Activated T-helper 17 cell treated with anti-CD3 and anti-CD28 coated beads, Interleukin-2, amount 50 U/mL, for 72 hours (primary cell): ENCODE measurements at regions not wholly inside any gene's neighbourhood (a gene's known extent, or its start where the extent isn't known, plus 50 kb on each side); places are given as distances from the start of the nearest gene placed in this dataset.
"Not testable (repeated sequence)": the region's sequence is repeated elsewhere in the genome, so short reads cannot be mapped to it uniquely, and the experiment has no call there.

ENCODE experiments used
- ATAC-seq: fragments of 150-1000 bp; cut with Tn5 transposase; replicated peaks from 2 replicates; pipeline ENCODE4 v1.10.0; 2021; ENCODE audit warnings: mild to moderate bottlenecking, moderate library complexity
- H3K27ac Mint-ChIP-seq: one replicate; pipeline ENCODE4 v1.8.0; 2022; ENCODE audit warnings: mixed read lengths
- H3K27me3 Mint-ChIP-seq: one replicate; pipeline ENCODE4 v1.8.0; 2022; ENCODE audit warnings: mixed read lengths
- H3K36me3 Mint-ChIP-seq: one replicate; pipeline ENCODE4 v1.8.0; 2022; ENCODE audit warnings: low read depth, mild to moderate bottlenecking, mixed read lengths
- H3K4me1 Mint-ChIP-seq: one replicate; pipeline ENCODE4 v1.8.0; 2022; ENCODE audit warnings: mixed read lengths
- H3K4me3 Mint-ChIP-seq: one replicate; pipeline ENCODE4 v1.8.0; 2022; ENCODE audit warnings: mild to moderate bottlenecking, mixed read lengths
- H3K9me3 Mint-ChIP-seq: one replicate; pipeline ENCODE4 v1.8.0; 2022; ENCODE audit warnings: mixed read lengths

- ATAC-seq = peak; percentile 52
- Mint-ChIP-seq H3K36me3 (no peaks in the 10 kb centered on the region), H3K27ac (no peak overlapping the region), H3K4me3 (no peak overlapping the region), H3K9me3 (no peaks in the 10 kb centered on the region), H3K4me1 (no peaks in the 10 kb centered on the region), H3K27me3 (peaks cover 11% of the 10 kb centered on the region)
Measured at GRCh38 chr17:77558846-77559626, 399.5 kb upstream of the TNRC6C start.

GRCh38 chr17:77560381-77560780, 398.1 kb upstream of the TNRC6C start:
- H3K27ac Mint-ChIP-seq = no peak overlapping the region
- no peak for ATAC-seq
- no peaks in the 10 kb centered on the region for H3K36me3 Mint-ChIP-seq
- no peaks in the 10 kb centered on the region for H3K4me1 Mint-ChIP-seq
- H3K27me3 Mint-ChIP-seq = peaks cover 11% of the 10 kb centered on the region
- H3K9me3 Mint-ChIP-seq = no peaks in the 10 kb centered on the region
- H3K4me3 Mint-ChIP-seq = no peak overlapping the region

DNA sequence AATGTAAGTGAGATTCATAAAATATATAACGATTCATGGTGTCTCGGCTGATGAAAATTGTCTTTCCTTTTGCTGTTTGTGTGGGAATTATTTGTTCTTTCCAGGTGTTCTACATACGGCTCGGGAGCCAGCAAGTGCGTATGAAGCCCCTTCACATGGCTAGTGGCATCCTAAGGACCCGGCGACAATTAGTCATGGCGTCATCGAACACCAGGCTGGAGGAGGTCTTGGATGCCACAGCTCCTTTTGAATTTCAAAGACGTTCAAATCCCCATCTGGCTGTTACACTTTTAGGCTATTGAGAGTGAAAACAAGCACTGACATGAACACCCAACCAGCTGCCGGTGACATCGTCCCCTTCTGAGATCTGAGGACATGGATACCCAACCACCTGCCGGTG, 397.7 kb upstream of the TNRC6C start:
- no peaks in the 10 kb centered on the region for H3K36me3 Mint-ChIP-seq
- H3K4me3 Mint-ChIP-seq = no peak overlapping the region
- H3K4me1 Mint-ChIP-seq = no peaks in the 10 kb centered on the region
- ATAC-seq = no peak
- H3K27ac Mint-ChIP-seq = no peak overlapping the region
- H3K9me3 Mint-ChIP-seq = no peaks in the 10 kb centered on the region
- H3K27me3 Mint-ChIP-seq = peaks cover 11% of the 10 kb centered on the region

GRCh38 chr17:77562361-77562760, 396.1 kb upstream of the TNRC6C start:
- H3K4me3 Mint-ChIP-seq, H3K4me1 Mint-ChIP-seq, H3K9me3 Mint-ChIP-seq, ATAC-seq, H3K36me3 Mint-ChIP-seq, H3K27ac Mint-ChIP-seq: not testable (repeated sequence)
- peaks cover 11% of the 10 kb centered on the region for H3K27me3 Mint-ChIP-seq

GRCh38 chr17:77563439-77564102, 394.9 kb upstream of the TNRC6C start:
- H3K9me3 Mint-ChIP-seq = no peaks in the 10 kb centered on the region
- H3K27ac Mint-ChIP-seq = no peak overlapping the region
- no peaks in the 10 kb centered on the region for H3K4me1 Mint-ChIP-seq
- H3K4me3 Mint-ChIP-seq = no peak overlapping the region
- ATAC-seq = no peak
- H3K36me3 Mint-ChIP-seq = no peaks in the 10 kb centered on the region
- H3K27me3 Mint-ChIP-seq = peaks cover 9% of the 10 kb centered on the region

- Mint-ChIP-seq H3K36me3 (no peaks in the 10 kb centered on the region), H3K4me3 (no peak overlapping the region), H3K27me3 (peaks cover 8% of the 10 kb centered on the region), H3K4me1 (no peaks in the 10 kb centered on the region), H3K9me3 (no peaks in the 10 kb centered on the region), H3K27ac (no peak overlapping the region)
- no peak for ATAC-seq
Measured at GRCh38 chr17:77564278-77564920, 394.1 kb upstream of the TNRC6C start.

DNA sequence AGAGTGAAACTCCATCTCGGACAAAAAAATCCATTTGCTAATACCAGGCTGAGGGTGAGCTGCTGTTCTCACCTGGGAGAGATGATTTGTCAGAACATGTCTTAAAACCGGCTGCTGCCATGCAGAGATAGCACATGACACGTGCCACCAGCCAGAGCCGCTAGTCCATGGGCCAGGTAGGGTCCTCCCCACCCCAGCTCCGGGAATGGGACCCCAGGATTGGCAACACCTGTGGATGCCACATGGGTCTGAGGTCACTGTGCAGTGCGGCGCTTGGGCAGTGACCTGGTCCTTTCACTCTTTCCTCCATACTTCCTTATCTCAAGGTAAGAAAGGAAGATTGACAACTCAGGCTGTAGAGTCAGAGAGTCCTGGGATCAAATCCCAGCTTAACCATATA, 393.3 kb upstream of the TNRC6C start:
- no peak overlapping the region for H3K4me3 Mint-ChIP-seq
- no peak overlapping the region for H3K27ac Mint-ChIP-seq
- no peaks in the 10 kb centered on the region for H3K4me1 Mint-ChIP-seq
- peaks cover 3% of the 10 kb centered on the region for H3K27me3 Mint-ChIP-seq
- no peak for ATAC-seq
- H3K9me3 Mint-ChIP-seq = no peaks in the 10 kb centered on the region
- H3K36me3 Mint-ChIP-seq = no peaks in the 10 kb centered on the region

- H3K36me3 Mint-ChIP-seq = no peaks in the 10 kb centered on the region
- H3K27me3 Mint-ChIP-seq = no peaks in the 10 kb centered on the region
Measured at GRCh38 chr17:77566151-77566550, 392.4 kb upstream of the TNRC6C start.

GRCh38 chr17:77566566-77567138, 391.9 kb upstream of the TNRC6C start:
- Mint-ChIP-seq H3K4me1 (no peaks in the 10 kb centered on the region), H3K36me3 (no peaks in the 10 kb centered on the region), H3K9me3 (no peaks in the 10 kb centered on the region), H3K27ac (no peak overlapping the region), H3K27me3 (peaks cover 3% of the 10 kb centered on the region), H3K4me3 (no peak overlapping the region)
- no peak for ATAC-seq

More at GRCh38 chr17:77566151-77566550, 392.4 kb upstream of the TNRC6C start:
- no peak for ATAC-seq
- Mint-ChIP-seq H3K4me3 (no peak overlapping the region), H3K9me3 (no peaks in the 10 kb centered on the region), H3K27ac (no peak overlapping the region), H3K4me1 (no peaks in the 10 kb centered on the region)

DNA sequence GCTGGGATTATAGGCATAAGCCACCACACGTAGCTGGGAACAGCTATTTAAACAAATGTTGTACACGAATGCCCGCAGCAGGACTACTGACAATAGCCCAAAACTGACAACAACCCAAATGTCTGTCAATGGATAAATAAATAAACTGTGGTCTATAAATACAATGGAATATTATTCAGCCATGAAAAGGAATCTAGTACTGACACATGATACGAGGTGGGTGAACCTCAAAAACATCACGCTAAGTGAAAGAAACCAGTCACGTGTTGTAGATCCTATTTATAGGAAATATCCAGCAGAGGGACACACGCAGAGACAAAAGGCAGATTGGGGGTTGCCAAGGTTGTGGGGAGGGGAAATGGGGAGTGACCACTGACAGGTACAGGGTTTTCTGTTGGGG, 390.0 kb upstream of the TNRC6C start:
- Mint-ChIP-seq H3K27ac (no peak overlapping the region), H3K36me3 (no peaks in the 10 kb centered on the region), H3K4me1 (no peaks in the 10 kb centered on the region), H3K9me3 (no peaks in the 10 kb centered on the region), H3K4me3 (no peak overlapping the region), H3K27me3 (peaks cover 12% of the 10 kb centered on the region)
- ATAC-seq = no peak

GRCh38 chr17:77569846-77570564, 388.5 kb upstream of the TNRC6C start:
- Mint-ChIP-seq H3K27me3 (peaks cover 12% of the 10 kb centered on the region), H3K9me3 (no peaks in the 10 kb centered on the region), H3K36me3 (no peaks in the 10 kb centered on the region), H3K4me3 (no peak overlapping the region), H3K4me1 (no peaks in the 10 kb centered on the region), H3K27ac (no peak overlapping the region)
- no peak for ATAC-seq

DNA sequence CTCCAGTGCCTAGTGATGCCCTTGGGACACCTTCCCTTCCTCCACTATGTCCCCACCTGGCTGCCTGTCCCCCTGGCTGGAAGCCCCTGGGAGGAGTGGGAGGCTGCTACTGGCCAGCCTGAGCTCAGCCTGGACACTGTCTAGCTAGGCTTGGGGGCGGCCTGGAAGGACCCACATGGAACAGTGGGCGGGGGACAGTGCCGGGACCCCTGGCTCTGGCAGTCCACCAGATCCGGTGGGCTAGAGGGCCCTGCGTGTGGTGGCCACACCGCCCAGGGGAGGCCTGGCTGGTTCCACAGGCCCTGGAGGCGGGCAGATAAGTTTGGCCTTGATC, 388.0 kb upstream of the TNRC6C start:
- Mint-ChIP-seq H3K9me3 (no peaks in the 10 kb centered on the region), H3K36me3 (no peaks in the 10 kb centered on the region), H3K4me3 (no peak overlapping the region), H3K27ac (no peak overlapping the region), H3K4me1 (no peaks in the 10 kb centered on the region), H3K27me3 (peaks cover 12% of the 10 kb centered on the region)
- ATAC-seq = no peak

DNA sequence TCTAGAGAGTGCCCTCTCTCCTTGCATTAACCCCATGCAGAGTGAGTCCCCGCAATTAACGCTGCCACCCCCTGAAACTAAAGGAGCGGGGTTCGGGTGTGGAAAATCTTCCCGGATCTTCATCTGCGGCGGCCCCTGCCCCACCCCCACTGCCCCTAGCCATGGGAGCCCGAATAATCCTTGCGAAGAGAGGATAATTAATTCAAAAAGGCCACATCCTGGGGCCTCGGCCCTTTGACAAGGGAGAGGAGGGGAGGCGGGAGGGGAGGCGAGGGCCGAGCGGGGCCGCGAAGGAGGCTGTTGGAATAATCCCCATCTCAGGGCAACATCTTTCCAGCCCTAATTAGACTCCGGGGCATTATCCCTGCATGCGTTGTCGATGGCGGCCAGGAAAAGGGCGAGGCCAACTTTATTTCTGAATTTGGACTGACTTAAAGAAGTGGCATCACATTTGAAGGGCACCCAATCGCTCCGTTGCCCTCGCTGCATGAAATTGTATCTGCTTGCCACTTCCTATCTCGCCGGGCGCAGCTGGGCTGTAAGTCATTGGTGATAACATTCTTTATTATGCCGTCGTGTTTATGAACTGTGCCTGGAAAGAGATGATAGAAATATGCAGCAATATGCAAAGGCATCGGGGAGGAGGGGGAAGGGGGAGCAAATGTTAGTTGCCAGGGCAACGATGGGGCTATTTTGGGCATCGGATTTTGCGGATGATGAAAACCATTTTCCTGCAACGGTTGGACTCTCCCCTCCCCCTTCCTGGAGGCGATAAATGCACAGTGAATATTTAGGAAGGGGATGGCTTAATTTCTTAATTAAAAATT, 387.1 kb upstream of the TNRC6C start:
- Mint-ChIP-seq H3K9me3 (no peaks in the 10 kb centered on the region), H3K4me3 (peak overlapping the region; percentile 42), H3K27ac (no peak overlapping the region), H3K27me3 (peaks cover 12% of the 10 kb centered on the region), H3K4me1 (no peaks in the 10 kb centered on the region), H3K36me3 (no peaks in the 10 kb centered on the region)
- no peak for ATAC-seq
